Activated naive CD4-positive, alpha-beta T cell treated with anti-CD3 and anti-CD28 coated beads, Interleukin-2, amount 50 U/mL, for 24 hours (primary cell): ENCODE measurements at regions not wholly inside any gene's neighbourhood (a gene's known extent, or its start where the extent isn't known, plus 50 kb on each side); places are given as distances from the start of the nearest gene placed in this dataset.

Experiments used
- H3K27ac Mint-ChIP-seq: one replicate; pipeline ENCODE4 v1.8.0; 2021; ENCODE audit warnings: mild to moderate bottlenecking, mixed read lengths
- H3K27me3 Mint-ChIP-seq: one replicate; pipeline ENCODE4 v1.8.0; 2021; ENCODE audit warnings: mixed read lengths
- H3K36me3 Mint-ChIP-seq: one replicate; pipeline ENCODE4 v1.8.0; 2021; ENCODE audit warnings: mixed read lengths
- H3K4me1 Mint-ChIP-seq: one replicate; pipeline ENCODE4 v1.8.0; 2021; ENCODE audit warnings: mixed read lengths
- H3K4me3 Mint-ChIP-seq: one replicate; pipeline ENCODE4 v1.8.0; 2021; ENCODE audit warnings: mild to moderate bottlenecking, mixed read lengths
- H3K9me3 Mint-ChIP-seq: one replicate; pipeline ENCODE4 v1.8.0; 2021; ENCODE audit warnings: mixed read lengths

- Mint-ChIP-seq H3K9me3 (peaks cover 5% of the 10 kb centered on the region), H3K27me3 (no peaks in the 10 kb centered on the region), H3K4me1 (no peaks in the 10 kb centered on the region), H3K36me3 (no peaks in the 10 kb centered on the region), H3K27ac (no peak overlapping the region), H3K4me3 (no peak overlapping the region)
These were observed 423.2 kb downstream of the IPMK start for GRCh38 chr10:57844387-57844998.

DNA sequence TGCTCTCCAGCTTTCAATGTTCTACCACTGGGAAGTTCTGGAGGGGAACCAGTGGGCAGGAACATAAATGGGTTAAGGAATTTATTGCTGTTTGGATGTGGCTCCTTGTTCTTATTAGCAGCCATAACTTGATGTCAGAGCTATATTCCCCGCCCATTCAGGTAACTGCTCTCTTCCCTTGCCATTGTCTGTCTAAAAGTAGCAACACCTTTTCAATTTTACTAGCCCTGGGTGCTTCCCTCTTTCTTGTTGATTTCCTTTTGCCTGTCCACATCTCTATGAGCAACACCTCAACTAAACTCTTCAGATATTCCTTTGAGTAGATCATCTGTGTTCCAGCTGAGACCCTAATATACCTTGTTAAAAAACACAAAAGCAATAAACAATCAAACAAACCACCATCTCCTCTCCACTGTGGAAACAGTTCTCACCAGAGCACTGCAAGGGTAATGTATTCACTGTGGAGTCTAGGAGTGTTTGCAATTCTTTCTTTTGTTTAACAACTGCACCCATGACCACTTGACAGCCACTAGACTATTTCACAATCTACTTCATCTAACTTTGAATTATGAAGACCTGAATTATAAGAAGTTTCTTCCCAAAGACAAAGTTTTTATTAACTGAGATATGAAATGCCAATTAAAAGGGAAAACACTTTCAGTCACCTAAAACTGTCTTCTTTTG, 436.7 kb downstream of the IPMK start:
- Mint-ChIP-seq H3K4me1 (no peaks in the 10 kb centered on the region), H3K9me3 (no peaks in the 10 kb centered on the region), H3K4me3 (no peak overlapping the region), H3K27me3 (no peaks in the 10 kb centered on the region), H3K36me3 (no peaks in the 10 kb centered on the region), H3K27ac (no peak overlapping the region)

DNA sequence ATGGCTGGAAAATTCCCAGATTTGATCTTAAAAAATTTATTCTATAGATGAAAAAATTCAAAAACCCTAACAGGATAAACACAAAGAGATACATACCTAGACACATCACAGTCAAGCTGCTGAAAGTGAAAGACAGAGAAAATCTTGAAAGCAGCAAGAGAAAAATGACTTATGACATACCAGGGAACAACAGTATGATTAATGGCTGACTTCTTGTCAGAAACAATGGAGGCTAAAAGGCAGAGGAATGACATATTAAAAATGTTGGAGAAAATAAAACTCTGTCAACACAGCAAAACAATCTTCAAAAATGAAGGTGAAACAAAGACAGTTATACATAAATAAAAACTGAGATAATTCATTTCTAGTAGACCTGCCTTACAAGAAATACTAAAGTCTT, 442.7 kb downstream of the IPMK start:
- H3K27ac Mint-ChIP-seq = no peak overlapping the region
- H3K4me1 Mint-ChIP-seq = no peaks in the 10 kb centered on the region
- peaks cover 10% of the 10 kb centered on the region for H3K9me3 Mint-ChIP-seq
- no peaks in the 10 kb centered on the region for H3K36me3 Mint-ChIP-seq
- no peaks in the 10 kb centered on the region for H3K27me3 Mint-ChIP-seq
- H3K4me3 Mint-ChIP-seq = no peak overlapping the region

DNA sequence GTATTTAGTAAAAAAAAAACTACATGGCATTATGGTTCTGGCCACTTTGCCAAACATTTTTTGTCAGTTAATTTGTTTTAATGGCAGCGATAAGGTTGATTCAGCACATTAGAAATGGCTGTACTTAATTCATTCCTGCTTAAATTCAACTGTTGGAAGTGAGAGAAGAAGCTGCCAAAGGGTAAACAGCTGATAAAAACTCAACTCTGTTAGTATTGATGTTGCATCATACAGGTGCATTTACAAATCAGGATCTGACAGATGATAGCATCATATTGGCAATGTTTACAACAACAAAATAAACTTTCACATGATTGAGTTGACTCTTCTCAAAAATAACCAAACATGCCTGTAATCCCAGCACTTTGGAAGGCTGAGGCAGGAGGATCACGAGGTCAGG, 444.3 kb downstream of the IPMK start:
- H3K4me3 Mint-ChIP-seq = no peak overlapping the region
- no peaks in the 10 kb centered on the region for H3K4me1 Mint-ChIP-seq

GRCh38 chr10:57822965-57823364, 444.7 kb downstream of the IPMK start:
- peaks cover 10% of the 10 kb centered on the region for H3K9me3 Mint-ChIP-seq
- H3K27ac Mint-ChIP-seq = no peak overlapping the region
- no peaks in the 10 kb centered on the region for H3K36me3 Mint-ChIP-seq
- no peaks in the 10 kb centered on the region for H3K27me3 Mint-ChIP-seq
- H3K4me1 Mint-ChIP-seq = no peaks in the 10 kb centered on the region
- no peak overlapping the region for H3K4me3 Mint-ChIP-seq

More for the DNA sequence above, 444.3 kb downstream of the IPMK start:
- Mint-ChIP-seq H3K27ac (no peak overlapping the region), H3K9me3 (peaks cover 10% of the 10 kb centered on the region), H3K36me3 (no peaks in the 10 kb centered on the region), H3K27me3 (no peaks in the 10 kb centered on the region)

DNA sequence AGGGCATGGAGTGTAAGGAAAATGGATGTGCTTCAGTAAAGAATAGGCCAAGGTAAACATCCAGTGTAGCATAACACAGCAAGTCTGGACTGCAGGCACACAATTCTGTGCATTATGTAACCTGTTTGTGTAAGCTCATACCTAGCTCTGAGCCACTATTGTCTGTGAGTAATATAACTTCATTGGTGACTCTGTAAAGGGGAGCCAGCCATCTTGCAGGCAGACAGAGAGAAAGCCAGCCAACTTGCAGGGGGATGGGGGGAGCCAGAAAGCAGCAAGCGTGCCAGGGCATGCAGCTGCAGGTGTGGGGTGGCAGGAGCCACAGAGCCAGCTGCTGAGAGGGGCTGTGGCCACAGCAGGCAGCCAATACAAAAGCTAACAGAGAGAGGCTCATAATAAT, 449.2 kb downstream of the IPMK start:
- H3K9me3 Mint-ChIP-seq = no peaks in the 10 kb centered on the region

DNA sequence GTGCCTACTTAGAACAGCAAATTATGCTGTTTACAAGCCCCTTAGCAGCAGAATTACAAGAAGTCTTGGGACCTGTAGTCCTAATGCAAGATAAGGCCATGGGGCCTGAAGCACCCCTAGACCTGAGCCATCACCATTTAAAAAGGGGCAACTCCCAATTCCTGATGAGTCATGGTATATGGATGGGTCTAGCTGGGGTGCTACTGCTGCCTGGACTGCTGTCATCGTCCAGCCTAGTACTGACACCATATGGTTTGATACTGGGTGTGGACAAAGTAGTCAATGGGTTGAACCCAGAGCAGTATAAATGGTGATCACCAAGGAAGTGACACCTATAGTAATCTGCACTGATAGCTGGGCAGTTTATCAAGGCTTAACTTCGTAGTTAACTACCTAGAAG, 450.0 kb downstream of the IPMK start:
- Mint-ChIP-seq H3K9me3 (no peaks in the 10 kb centered on the region), H3K4me1 (no peaks in the 10 kb centered on the region), H3K36me3 (no peaks in the 10 kb centered on the region), H3K4me3 (no peak overlapping the region), H3K27me3 (no peaks in the 10 kb centered on the region), H3K27ac (no peak overlapping the region)

More for the DNA sequence above, 449.2 kb downstream of the IPMK start:
- Mint-ChIP-seq H3K36me3 (no peaks in the 10 kb centered on the region), H3K4me1 (no peaks in the 10 kb centered on the region), H3K4me3 (no peak overlapping the region), H3K27me3 (no peaks in the 10 kb centered on the region), H3K27ac (no peak overlapping the region)

- Mint-ChIP-seq H3K36me3 (no peaks in the 10 kb centered on the region), H3K27me3 (no peaks in the 10 kb centered on the region), H3K4me1 (no peaks in the 10 kb centered on the region), H3K4me3 (no peak overlapping the region), H3K9me3 (no peaks in the 10 kb centered on the region), H3K27ac (no peak overlapping the region)
These were observed 451.7 kb downstream of the IPMK start for GRCh38 chr10:57815949-57816348.

- peaks cover 5% of the 10 kb centered on the region for H3K9me3 Mint-ChIP-seq
- H3K27ac Mint-ChIP-seq = no peak overlapping the region
- H3K4me3 Mint-ChIP-seq = no peak overlapping the region
- H3K36me3 Mint-ChIP-seq = no peaks in the 10 kb centered on the region
- no peaks in the 10 kb centered on the region for H3K4me1 Mint-ChIP-seq
- no peaks in the 10 kb centered on the region for H3K27me3 Mint-ChIP-seq
These were observed 457.7 kb downstream of the IPMK start for GRCh38 chr10:57809961-57810360.

- Mint-ChIP-seq H3K9me3 (peaks cover 5% of the 10 kb centered on the region), H3K36me3 (no peaks in the 10 kb centered on the region), H3K27ac (no peak overlapping the region), H3K4me3 (no peak overlapping the region), H3K27me3 (no peaks in the 10 kb centered on the region), H3K4me1 (no peaks in the 10 kb centered on the region)
These were observed 459.8 kb downstream of the IPMK start for GRCh38 chr10:57807906-57808305.

GRCh38 chr10:57806675-57807074, 461.0 kb downstream of the IPMK start:
- H3K27me3 Mint-ChIP-seq = no peaks in the 10 kb centered on the region
- H3K27ac Mint-ChIP-seq = no peak overlapping the region
- peaks cover 5% of the 10 kb centered on the region for H3K9me3 Mint-ChIP-seq
- no peaks in the 10 kb centered on the region for H3K4me1 Mint-ChIP-seq
- H3K36me3 Mint-ChIP-seq = no peaks in the 10 kb centered on the region
- no peak overlapping the region for H3K4me3 Mint-ChIP-seq

DNA sequence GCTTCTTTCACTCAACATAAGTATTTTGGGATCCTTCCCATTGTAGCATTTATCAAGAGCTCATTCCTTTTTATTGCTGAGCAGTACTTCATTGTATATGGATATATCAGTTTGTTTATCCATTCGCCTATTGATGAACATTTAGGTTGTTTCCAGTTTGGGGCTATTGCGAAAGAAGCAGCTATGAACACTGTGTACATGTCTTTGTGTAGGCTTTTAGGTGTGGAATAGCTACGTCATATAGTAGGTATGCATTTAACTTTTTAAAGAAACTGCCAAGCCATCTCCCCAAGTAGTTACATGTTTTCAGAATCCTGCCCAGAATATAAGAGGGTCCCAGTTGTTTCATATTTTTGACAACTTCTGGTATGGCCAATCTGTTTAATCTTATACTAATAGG, 468.1 kb downstream of the IPMK start:
- Mint-ChIP-seq H3K9me3 (no peaks in the 10 kb centered on the region), H3K27ac (no peak overlapping the region), H3K4me3 (no peak overlapping the region), H3K27me3 (no peaks in the 10 kb centered on the region), H3K4me1 (no peaks in the 10 kb centered on the region), H3K36me3 (no peaks in the 10 kb centered on the region)

DNA sequence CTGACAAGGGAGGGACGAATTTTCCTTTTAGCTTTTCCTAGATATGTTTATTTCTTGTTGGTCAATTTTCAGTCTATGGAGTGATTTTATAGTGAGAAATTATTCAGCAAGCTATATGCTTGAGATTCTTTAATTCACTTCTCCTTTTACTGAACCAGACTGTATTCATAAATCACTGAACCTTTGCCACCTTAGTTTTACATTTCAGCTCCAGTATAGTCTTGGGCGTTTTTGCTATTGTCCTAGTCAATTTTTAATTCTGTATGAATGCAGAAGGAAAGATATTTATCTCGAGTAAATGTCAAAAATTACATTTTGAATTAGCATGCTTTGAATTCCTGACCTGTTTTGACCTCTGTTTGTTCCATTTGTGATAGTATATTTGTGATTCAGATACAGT, 468.9 kb downstream of the IPMK start:
- Mint-ChIP-seq H3K9me3 (no peaks in the 10 kb centered on the region), H3K27me3 (no peaks in the 10 kb centered on the region), H3K4me1 (no peaks in the 10 kb centered on the region), H3K27ac (no peak overlapping the region), H3K4me3 (no peak overlapping the region), H3K36me3 (no peaks in the 10 kb centered on the region)

DNA sequence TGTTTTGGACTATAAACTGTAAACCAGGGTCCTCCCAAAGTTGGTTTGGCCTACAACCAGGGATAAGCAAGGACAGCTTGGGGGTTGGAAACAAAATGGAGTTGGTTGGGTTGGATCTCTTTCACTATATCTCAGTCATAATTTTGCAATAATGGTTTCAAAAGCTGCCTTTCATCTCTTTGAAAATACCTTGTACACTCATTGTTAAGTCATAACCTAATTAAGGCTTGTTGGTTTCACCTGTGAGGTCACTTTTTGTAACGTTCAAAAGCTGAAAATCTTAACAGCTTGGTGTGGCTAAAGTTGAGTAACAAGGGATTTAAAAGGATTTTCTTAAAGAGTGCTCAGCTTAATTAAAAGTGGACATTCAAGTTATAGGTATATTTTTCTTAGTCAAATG, 476.1 kb downstream of the IPMK start:
- Mint-ChIP-seq H3K36me3 (no peaks in the 10 kb centered on the region), H3K9me3 (peaks cover 5% of the 10 kb centered on the region), H3K4me1 (no peaks in the 10 kb centered on the region), H3K27ac (no peak overlapping the region), H3K4me3 (no peak overlapping the region), H3K27me3 (no peaks in the 10 kb centered on the region)

GRCh38 chr10:57790703-57791102, 477.0 kb downstream of the IPMK start:
- Mint-ChIP-seq H3K9me3 (peaks cover 5% of the 10 kb centered on the region), H3K4me3 (no peak overlapping the region), H3K4me1 (no peaks in the 10 kb centered on the region), H3K27me3 (no peaks in the 10 kb centered on the region), H3K36me3 (no peaks in the 10 kb centered on the region), H3K27ac (no peak overlapping the region)

DNA sequence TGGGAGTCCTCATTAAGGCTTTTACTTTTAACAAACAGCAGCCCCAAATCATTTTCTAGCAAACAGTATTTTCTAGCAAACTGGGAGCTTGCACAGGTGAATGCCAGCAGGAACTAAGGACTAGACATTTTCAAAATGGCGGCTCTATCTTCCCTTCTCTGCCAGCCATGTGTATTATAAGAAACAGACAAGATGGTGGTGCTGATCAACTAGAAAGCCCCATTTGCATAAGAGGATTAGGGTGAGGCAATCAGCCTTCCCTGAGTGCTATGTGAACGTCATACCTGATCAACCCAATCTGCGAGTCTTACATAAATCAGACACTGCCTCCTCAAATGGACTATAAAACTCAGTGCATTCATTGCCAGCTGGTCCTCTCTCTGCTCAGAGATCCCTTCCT, 479.6 kb downstream of the IPMK start:
- Mint-ChIP-seq H3K9me3 (peaks cover 5% of the 10 kb centered on the region), H3K27ac (no peak overlapping the region), H3K27me3 (no peaks in the 10 kb centered on the region)

More for the DNA sequence above, 479.6 kb downstream of the IPMK start:
- Mint-ChIP-seq H3K36me3 (no peaks in the 10 kb centered on the region), H3K4me3 (no peak overlapping the region), H3K4me1 (no peaks in the 10 kb centered on the region)
